CD4-positive, alpha-beta T cell treated with Interleukin-15 for 1 hour (primary cell): ENCODE measurements at regions not wholly inside any gene's neighbourhood (a gene's known extent, or its start where the extent isn't known, plus 50 kb on each side); places are given as distances from the start of the nearest gene placed in this dataset.
"Not testable (repeated sequence)": the region's sequence is repeated elsewhere in the genome, so short reads cannot be mapped to it uniquely, and the experiment has no call there.

Experiments used
- DNase-seq: peaks from one replicate; pipeline ENCODE4 v3.0.0-alpha.2; 2020

DNA sequence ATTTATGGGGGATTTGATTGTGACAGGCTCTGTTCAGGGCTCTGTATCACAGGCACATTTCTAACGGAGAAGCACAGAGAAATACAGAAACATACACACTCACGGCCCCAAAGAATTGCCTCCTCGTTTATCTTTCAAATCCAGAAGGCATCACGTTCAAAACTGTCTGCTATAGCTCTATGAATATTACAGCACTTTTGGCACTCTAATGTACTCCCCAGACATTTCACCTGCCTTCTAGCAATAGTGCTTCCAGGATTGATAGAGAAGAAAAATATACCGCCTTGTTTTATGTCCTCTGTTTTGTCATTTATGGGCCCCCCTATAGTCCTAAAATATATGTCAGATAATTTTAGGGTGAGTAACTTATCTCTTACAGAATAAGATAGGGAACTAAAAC is 947.5 kb downstream of the ANKRD7 start:
- no peak for DNase-seq

DNA sequence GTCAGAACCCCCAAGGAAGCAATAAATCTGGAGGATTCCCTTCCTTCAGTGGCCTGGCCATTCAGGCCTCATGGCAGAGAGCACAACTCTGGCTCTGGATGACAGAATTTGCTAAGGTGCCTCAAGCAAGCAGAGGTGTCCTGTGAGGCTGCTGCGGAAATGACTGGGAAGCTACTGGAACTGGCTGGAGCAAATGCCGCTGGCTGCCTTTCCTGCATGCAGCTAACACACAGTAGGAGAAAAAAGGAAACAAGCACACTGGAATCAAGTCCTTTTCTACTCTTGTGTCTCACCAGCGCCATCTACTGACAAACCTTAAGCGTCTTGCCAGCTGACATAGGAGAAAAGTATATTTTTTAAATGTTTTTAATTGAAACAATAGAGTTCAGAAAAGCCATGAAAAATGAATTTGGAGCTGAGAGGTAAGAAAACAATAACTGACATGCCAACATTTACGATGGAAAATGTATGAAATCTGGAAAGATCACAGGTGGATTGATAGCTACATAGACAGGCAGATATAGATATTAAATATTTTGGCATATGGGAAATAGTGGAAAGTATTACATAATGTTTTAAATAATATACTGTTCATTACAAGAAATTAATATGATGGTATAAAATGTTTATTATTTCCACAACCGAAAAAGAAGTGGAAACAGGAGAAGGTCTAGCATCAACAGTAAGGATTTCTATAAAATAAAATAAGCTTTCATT is 951.6 kb downstream of the ANKRD7 start:
- DNase-seq: no peak

DNA sequence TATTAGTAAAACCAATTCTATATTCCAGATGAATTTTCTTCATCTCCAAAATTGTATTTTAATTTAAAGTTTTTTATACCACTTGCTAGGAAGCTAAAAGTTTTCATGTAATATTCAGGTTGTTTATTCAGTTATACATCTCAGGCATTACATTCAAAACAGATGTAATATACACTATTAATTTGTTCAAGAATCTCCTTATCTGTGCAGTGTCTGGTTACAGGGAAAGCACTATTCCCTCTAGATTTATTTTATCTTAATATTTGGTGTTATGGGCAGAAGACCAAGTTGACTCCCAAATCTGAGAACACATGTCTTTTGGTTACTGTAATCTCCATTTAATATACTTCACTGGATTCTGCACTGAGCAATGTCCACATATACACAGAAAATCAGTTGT is 953.4 kb downstream of the ANKRD7 start:
- no peak for DNase-seq

DNA sequence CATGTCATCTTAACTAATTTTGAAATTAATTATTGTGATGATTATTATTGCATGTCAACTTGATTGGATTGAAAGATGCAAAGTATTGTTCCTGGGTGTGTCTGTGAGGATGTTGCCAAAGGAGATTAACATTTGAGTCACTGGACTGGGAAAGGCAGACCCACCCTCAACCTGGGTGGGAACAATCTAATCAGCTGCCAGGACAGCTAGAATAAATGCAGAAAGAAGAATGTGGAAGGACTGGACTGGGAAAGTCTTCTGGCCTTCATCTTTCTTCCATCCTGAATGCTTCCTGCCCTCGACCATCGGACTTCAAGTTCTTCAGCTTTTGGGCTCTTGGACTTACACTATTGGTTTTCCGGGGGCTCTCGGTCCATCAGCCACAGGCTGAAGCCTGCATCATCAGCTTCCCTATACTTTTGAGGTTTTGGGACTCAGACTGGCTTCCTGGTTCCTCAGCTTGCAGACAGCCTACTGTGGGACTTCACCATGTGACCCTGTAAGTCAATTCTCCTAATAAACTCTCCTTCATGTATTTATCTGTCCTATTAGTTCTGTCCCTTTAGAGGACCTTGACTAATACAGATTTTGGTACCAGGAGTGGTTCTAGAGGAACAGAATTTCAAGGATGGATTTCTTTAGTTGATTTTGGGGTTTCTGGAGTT is 959.8 kb downstream of the ANKRD7 start:
- no peak for DNase-seq

DNA sequence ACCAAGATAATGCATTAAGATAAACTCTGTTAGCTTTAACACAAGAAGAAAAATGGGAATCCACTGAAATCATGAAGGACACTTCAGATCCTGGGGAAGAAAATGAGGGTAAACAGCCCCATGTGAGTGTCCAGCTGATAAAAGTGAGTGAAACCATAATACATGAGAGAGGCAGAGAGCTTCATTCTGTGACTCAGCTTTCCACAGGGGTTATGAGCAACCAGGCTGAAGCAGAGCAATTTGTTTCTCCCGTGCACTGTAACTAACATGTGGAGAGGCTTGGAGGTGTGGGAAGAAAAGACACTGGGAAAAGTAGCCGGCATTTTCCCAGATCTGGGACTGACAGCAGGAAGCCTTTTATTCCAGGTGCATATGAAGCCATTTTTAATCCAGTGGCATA is 971.7 kb downstream of the ANKRD7 start:
- DNase-seq: no peak

DNA sequence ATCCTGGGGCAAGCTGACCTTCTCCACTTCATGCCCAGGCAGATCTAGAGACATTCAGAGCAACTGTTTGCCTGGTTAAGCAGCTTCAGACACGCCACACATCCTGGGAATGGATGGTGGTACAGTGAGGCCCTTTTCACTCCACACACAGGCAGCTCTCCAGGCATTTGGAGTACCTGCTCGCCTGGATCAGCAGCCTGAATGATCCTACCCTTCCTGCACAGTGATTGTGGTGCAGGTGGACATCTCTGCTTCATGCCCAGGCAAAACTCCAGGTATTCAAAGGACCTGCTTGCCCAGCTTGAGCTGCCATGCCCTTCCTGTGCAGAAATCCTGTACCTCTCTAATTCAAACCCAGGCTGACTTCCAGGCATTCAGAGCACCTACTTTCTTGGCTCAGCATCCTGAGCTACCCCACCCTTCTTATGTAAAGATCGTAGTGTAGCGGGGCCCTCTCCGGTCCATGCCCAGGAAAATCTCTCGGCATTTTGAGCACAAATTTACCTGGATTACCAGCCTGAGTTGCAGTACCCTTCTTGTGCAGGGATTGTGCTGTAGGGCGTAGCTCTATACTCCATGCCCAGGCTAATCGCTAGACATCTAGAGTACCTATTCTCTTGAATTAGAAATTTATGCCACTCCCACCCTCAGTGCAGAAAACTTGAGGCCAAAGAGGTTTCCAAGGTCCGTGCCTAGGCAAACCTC is 972.8 kb downstream of the ANKRD7 start:
- no peak for DNase-seq

DNA sequence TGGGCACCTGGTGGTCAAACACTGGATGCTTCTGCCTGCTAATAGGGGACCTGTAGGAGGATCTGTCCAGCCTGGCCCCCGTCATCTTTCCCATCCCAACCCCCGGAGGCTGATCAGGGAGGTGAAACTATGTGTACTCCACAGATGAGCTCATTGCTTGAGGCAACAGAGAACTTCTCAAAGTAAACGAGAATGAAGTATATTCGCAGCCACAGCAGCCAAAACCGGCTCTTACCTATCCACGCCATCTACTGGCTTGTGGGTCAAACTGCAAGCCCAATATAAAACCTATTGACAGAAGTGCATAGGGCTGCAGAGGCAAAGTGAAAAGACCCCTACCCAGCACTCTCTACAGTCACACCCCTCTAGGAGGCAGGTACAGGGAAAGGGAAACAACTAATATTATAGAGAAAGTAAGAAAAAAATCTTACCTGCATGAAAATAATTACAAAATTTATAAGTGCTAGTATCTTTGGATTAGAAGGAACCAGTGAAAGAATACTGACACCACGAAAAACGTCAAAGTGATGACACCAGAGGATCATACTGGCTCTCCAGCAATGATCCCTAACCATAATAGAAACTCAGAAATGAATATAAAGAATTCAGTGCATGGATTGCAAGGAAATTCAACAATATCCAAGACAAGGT is 973.5 kb downstream of the ANKRD7 start:
- no peak for DNase-seq

DNA sequence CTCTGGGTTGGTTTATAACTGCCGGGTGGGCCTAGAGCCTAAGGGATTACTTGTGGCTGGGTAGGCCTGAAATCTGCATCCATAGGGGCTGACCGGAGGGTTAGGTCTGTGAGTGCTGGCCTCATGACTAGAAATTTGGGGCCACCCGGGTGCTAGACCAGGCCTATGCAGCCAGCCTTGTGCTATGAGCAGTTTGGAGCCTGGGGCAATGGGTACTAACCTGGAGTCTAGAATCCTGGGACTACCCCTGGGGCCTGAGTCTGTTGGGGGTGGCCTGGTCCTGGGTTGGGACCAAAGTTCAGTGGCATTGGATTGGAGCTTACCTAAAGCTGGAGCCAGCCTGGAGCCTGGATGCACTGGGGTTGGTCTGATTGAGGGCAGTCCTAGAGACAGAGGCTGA is 995.2 kb downstream of the ANKRD7 start:
- no peak for DNase-seq

DNA sequence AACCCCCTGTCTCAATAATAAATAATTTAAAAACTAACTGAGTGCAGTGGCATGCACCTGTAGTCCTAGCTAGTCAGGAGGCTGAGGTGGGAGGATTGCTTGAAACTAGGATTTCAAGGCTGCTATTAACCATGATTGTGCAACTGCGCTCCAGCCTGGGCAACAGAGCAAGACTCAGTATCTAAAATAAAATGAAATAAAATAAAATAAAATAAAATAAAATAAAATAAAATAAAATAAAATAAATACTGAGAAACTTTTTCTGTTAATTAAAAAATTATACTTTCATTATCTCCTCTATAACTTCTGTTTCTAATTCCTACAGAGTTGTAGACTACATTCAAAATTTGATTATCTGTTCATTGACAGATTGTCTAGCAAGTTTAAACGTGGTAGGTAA is 999.4 kb downstream of the ANKRD7 start:
- no peak for DNase-seq

DNA sequence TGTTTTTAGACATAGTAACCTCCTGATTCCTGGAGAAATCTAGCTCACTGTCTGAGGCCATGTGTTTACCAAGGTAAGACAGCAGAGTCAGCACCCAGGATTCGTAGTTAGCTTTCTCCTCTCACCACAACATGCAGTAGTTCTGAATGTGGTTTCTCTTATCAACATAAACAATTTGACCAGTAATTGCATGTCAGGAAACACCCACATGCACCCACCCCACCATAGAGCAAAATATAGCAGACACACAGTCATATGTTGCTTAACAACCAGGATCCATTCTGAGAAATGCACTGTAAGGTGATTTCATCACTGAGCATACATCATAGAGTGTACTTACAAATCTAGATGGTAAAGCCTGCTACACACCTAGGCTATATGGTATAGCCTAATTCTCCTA is 1004.0 kb downstream of the ANKRD7 start:
- no peak for DNase-seq

DNA sequence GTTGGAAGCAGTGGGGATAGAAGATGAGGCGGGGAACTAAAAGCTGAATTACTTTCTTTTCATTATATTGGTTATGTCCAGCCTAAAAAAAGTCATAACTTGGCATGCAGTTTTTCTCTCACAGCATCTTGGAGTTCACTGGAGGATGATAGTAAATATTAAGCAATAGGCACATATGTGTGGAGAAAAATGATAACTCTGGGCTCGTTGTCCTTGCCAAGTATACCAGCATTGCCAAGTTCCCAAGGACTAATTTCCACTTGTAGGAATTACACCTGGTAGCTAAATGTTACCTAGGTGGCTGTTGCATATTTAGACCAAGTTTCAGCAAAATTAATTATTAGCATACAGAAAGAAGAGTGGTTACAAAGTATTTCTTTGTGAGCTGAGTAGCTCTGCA is 1007.6 kb downstream of the ANKRD7 start:
- DNase-seq: no peak

DNA sequence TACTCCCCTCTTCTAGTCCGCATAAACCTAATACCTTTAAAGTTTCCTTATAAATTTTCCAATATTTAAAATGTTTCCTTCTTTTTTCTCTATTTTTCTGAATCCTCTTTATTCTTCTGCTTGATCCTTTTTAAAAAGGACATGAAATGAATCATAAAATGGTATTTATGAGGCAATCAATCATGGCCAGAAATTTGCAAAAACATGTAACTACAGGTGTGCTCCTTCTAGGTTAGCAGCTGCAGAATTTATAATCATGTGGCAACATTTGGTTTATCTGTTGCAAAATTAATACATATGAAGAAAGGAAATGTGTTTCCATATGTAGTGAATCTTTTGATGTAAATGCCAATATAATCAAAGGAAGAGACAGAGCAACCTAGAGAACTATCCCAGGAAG is 1008.5 kb downstream of the ANKRD7 start:
- no peak for DNase-seq

DNA sequence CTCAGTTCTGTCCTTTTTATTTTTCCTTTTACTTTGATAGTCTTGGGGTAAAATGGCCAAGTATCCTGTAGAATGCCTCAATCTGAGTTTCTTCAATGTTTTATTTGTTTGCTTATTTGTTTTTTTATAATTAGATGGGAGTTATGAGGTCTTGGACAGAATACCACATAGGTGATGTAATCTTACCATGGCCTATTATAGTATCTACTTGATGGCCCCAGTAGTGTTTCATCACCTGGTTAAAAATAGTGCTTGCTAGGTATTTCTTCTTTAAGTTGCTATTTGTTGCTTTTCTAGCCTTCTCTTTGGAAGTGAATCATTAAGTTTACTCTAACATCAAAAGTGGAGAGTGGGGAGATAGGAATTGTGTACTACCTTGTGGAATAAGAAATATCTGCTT is 1020.0 kb upstream of the KCND2 start:
- DNase-seq: no peak

DNA sequence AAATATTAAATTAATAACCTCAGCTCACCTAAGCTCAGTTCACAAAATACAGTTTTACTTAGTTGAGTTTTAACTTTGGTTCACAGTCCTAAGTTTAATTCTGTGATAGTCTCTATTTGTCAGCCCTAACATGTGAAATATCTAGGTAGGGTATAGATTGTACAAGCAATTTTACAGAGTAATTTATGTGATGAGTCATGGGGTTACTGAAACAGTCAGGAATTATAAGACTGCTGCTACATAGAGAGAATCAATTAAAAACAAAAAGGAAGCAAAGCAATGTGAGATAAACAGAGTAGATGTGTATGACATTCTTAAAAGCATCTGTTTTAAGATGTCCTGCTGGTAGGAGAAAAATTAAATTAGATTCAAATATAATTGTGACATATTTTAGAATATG is 1018.2 kb upstream of the KCND2 start:
- no peak for DNase-seq

DNA sequence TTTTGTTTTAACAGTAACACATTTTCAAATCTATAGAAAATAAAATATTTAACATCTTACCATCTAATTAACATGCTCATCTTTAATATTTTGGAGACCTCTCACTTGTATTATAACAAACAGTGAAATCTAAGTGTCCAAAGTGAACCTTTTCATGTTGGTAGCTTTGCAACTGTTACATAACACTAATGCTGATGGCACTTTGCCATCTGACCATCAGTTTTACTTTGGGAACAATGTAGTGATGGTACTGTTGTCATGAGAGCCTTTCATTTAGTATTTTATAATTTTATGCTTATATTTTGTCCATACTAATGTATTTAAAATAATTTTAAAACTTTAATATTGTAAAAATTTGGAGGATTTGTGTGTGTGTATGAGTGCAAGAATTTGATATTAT is 1017.0 kb upstream of the KCND2 start:
- DNase-seq: no peak

DNA sequence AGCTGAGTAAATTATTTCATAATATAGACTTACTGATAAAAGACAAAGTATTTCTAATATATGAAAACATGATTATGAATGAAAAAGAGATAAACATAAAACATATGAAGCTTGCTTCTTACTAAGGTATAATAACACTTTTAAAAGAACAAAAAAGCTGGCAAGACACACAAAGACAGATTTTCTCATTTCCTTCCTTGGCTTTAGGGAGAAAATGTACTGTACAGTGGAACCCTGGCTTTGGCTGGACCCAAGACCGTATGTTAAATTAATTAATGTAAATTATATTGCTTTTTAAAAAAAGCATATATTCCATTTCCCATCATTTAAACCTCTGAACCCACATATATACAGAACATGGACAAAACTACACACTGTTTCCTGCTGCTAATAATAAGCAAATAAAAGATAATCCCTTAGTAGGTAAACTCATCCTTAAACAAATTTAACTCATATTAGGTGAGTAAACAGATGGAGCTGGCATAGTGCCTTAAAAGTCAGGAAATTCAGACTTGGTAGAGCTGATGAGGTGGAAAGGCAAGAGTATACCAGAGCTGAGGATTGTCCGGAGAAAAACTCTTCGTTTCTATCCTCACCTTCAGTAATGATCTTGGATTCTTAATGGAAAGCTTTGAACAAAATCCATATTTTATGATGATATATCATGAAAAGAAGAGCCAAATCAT is 1016.4 kb upstream of the KCND2 start:
- DNase-seq: no peak

DNA sequence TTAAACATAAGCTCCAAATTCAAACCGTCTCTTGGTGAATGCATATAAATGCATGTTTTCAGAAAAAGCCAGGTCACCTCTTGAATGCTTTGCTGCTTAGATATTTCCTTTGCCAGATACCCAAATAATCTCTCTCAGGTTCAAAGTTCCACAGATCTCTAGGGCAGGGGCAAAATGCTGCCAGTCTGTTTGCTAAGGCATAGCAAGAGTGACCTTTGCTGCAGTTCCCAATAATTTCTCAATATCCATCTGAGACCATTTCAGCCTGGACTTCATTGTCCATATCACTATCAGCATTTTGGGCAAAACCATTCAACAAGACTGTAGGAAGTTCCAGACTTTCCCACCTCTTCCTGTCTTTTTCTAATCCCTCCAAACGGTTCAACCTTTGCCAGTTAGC is 1006.2 kb upstream of the KCND2 start:
- DNase-seq: not testable (repeated sequence)

DNA sequence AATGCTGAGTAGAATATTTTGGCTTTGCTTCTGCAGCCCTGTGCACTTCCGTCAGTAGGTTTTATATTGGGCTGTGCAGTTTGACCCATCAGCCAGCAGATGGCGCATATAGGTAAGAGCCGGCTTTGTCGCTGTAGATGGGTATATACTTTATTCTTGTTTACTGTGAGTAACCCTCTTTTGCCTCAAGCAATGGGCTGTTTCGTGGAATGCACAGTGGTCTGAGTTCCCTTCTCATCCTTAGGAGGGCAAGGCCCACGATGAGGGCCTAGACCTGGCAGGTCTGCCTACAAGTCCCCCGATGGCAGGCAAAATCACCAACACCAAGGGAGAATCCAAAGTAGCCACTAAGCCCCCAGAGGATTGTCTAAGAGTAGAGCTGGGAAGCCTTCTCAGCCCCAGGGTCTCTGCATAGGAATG is 1002.9 kb upstream of the KCND2 start:
- no peak for DNase-seq

DNA sequence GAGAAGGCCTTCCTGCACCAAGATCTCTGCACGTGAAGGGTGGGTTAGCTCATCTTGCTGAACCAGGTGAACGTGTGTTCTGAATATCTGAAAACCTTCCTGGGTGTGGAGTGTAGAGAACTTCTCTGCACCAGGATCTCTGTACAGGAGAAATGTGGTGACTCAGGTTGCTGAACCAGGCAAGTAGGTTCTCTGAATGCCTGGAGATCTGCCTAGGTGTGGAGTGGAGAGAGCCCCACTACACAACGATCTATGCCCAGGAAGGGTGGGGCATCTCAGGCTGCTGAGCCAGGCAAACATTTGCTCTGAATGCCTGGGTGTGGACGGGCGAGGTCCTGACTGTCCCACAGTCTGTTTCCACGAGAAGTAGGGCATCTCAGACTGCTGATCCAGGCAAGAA is 1002.3 kb upstream of the KCND2 start:
- DNase-seq: no peak

DNA sequence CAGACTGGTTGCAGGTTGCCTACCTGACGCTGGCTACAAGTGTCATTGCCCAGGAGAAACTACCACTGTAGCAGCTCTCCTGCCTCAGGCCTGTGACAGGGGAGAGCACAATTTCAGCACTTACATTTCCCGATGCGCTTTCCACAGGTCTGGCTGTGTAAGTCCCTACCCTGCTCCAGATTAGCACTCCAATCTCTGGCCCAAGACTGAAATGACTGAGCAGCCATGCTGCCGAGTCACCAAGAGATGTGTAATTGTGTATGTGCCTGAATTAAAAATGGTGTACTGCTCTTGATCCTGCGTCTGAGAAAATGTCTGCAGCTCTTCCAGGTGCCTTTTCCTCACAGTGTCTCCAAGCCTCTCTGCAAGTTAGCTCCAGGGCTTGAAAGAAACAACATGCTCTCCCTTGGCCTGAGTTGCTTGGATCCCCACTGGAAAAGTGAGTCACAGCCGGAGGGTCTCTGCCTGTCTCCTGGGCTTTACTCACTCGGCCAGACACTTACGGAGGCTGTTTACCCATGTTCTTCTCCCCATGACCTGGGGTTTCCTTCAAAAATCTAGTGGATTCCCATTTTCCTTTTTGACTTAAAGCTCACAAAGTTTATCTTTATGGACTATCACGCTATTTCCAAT is 1001.7 kb upstream of the KCND2 start:
- DNase-seq: no peak

DNA sequence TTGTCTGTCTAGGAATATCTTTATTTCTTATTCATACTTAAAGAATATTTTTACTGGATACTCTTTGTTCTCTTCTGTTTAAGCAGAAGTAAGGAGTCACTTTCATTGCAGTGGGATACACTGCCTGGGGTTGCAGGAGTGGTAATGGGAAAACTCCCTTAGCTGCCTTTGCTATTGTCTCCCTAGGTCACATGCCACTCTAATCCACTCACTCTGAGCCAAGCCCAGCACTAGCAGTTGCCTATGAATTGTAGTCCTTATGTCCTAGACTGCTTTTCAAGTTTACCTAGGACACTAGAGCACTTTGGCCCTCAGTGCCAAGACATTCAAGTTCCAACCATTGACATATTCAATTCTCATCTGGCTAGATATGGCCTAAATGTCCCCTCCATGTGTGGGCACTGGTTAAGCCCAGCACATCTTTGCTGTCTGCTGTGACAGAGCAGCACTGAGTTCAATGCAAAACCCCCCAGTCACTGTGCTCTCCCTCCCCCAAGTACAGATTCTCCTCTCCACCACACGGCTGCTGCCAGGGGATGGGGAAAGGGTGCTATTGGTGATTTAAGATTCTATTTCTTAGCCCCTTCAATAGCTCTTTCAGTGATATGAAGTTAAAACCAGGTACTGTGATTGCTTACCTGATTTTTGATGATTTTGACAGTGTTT is 991.7 kb upstream of the KCND2 start:
- no peak for DNase-seq

DNA sequence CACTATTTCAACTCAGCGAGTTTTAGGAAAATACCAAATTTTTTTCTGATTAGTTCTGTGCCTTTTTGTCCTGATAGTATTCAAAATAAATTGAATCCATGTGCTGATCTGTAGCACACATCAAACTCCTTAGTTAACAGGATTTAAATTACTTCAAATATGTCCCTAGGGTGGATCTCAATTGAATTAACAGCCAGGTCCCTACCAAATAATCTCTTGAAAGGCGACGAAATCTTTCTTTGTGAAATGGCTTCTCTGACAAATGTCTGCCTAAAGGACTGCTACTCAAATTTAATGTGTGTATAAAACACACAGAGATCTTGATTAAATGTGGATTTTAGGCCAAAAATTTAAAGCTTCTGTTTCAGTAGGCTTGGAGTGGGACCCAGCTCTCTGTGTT is 989.6 kb upstream of the KCND2 start:
- no peak for DNase-seq
